ENCODE measurements at regions not wholly inside any gene's neighbourhood (a gene's known extent, or its start where the extent isn't known, plus 50 kb on each side); places are given as distances from the start of the nearest gene placed in this dataset.

GRCh38 chr18:47407736-47408135, 156.3 kb upstream of the SKOR2 start:
- H3K27ac ChIP-seq (ENCODE audit: low read depth in 1 of 3, low read length in 2 of 3): no peak overlapping the region
- H3K4me3 ChIP-seq (ENCODE audit: low read depth in 1 of 3, low read length in 3 of 3): no peak overlapping the region
- no peak for FAIRE-seq
- no peaks in the 10 kb centered on the region for H3K36me3 ChIP-seq (ENCODE audit: control insufficient read depth in 3 of 3, insufficient read depth in 2 of 3, low read depth in 1 of 3, low read length in 3 of 3)
- WGBS, 3 donors: 78 to 91% (median 90%) methylated on average over 2 of the region's 2 CpGs
- H3K27me3 ChIP-seq (ENCODE audit: control insufficient read depth in 3 of 3, insufficient read depth in 3 of 3, low read length in 3 of 3): peaks cover 0 to 3% (median 0%) of the 10 kb centered on the region in 3 donors
- no peak for DNase-seq
- H3K9me3 ChIP-seq (ENCODE audit: control insufficient read depth in 2 of 2, insufficient read depth in 1 of 2, low read depth in 1 of 2, low read length in 1 of 2): no peaks in the 10 kb centered on the region
- H3K4me1 ChIP-seq (ENCODE audit: control insufficient read depth in 3 of 3, insufficient read depth in 2 of 3, low read depth in 1 of 3, low read length in 2 of 3): no peaks in the 10 kb centered on the region

GRCh38 chr18:47404845-47405244, 153.4 kb upstream of the SKOR2 start:
- no peak overlapping the region for H3K4me3 ChIP-seq (ENCODE audit: low read depth in 1 of 3, low read length in 3 of 3)
- H3K36me3 ChIP-seq (ENCODE audit: control insufficient read depth in 3 of 3, insufficient read depth in 2 of 3, low read depth in 1 of 3, low read length in 3 of 3): no peaks in the 10 kb centered on the region
- FAIRE-seq (no peak), DNase-seq (no peak)
- no peak overlapping the region for H3K27ac ChIP-seq (ENCODE audit: low read depth in 1 of 3, low read length in 2 of 3)
- no peaks in the 10 kb centered on the region for H3K9me3 ChIP-seq (ENCODE audit: control insufficient read depth in 2 of 2, insufficient read depth in 1 of 2, low read depth in 1 of 2, low read length in 1 of 2)
- H3K4me1 ChIP-seq (ENCODE audit: control insufficient read depth in 3 of 3, insufficient read depth in 2 of 3, low read depth in 1 of 3, low read length in 2 of 3): no peaks in the 10 kb centered on the region
- H3K27me3 ChIP-seq (ENCODE audit: control insufficient read depth in 3 of 3, insufficient read depth in 3 of 3, low read length in 3 of 3): no peaks in the 10 kb centered on the region
- WGBS, 3 donors: 82 to 98% (median 84%) methylated on average over 3 of the region's 3 CpGs

- Histone ChIP-seq H3K9me3 (ENCODE audit: control insufficient read depth in 2 of 2, insufficient read depth in 1 of 2, low read depth in 1 of 2, low read length in 1 of 2) (no peaks in the 10 kb centered on the region), H3K36me3 (ENCODE audit: control insufficient read depth in 3 of 3, insufficient read depth in 2 of 3, low read depth in 1 of 3, low read length in 3 of 3) (no peaks in the 10 kb centered on the region), H3K4me1 (ENCODE audit: control insufficient read depth in 3 of 3, insufficient read depth in 2 of 3, low read depth in 1 of 3, low read length in 2 of 3) (no peaks in the 10 kb centered on the region), H3K27ac (ENCODE audit: low read depth in 1 of 3, low read length in 2 of 3) (no peak overlapping the region), H3K4me3 (ENCODE audit: low read depth in 1 of 3, low read length in 3 of 3) (no peak overlapping the region), H3K27me3 (ENCODE audit: control insufficient read depth in 3 of 3, insufficient read depth in 3 of 3, low read length in 3 of 3) (no peaks in the 10 kb centered on the region)
- 46 to 63% (median 51%) methylated on average over 3 of the region's 3 CpGs for WGBS, 3 donors
- DNase-seq: no peak
- no peak for FAIRE-seq
These were observed 152.5 kb upstream of the SKOR2 start for GRCh38 chr18:47403949-47404348.

- H3K27ac ChIP-seq (ENCODE audit: low read depth in 1 of 3, low read length in 2 of 3): no peak overlapping the region
- H3K4me3 ChIP-seq (ENCODE audit: low read depth in 1 of 3, low read length in 3 of 3): no peak overlapping the region
- FAIRE-seq (no peak), DNase-seq (no peak)
- H3K36me3 ChIP-seq (ENCODE audit: control insufficient read depth in 3 of 3, insufficient read depth in 2 of 3, low read depth in 1 of 3, low read length in 3 of 3): no peaks in the 10 kb centered on the region
- no peaks in the 10 kb centered on the region for H3K9me3 ChIP-seq (ENCODE audit: control insufficient read depth in 2 of 2, insufficient read depth in 1 of 2, low read depth in 1 of 2, low read length in 1 of 2)
- H3K4me1 ChIP-seq (ENCODE audit: control insufficient read depth in 3 of 3, insufficient read depth in 2 of 3, low read depth in 1 of 3, low read length in 2 of 3): no peaks in the 10 kb centered on the region
- no peaks in the 10 kb centered on the region for H3K27me3 ChIP-seq (ENCODE audit: control insufficient read depth in 3 of 3, insufficient read depth in 3 of 3, low read length in 3 of 3)
- WGBS, 3 donors: 55 to 62% (median 61%) methylated on average over 8 of the region's 8 CpGs
These were observed 151.9 kb upstream of the SKOR2 start for GRCh38 chr18:47403317-47403716.

- DNase-seq: no peak
- Histone ChIP-seq H3K4me3 (ENCODE audit: low read depth in 1 of 3, low read length in 3 of 3) (no peak overlapping the region), H3K36me3 (ENCODE audit: control insufficient read depth in 3 of 3, insufficient read depth in 2 of 3, low read depth in 1 of 3, low read length in 3 of 3) (no peaks in the 10 kb centered on the region), H3K9me3 (ENCODE audit: control insufficient read depth in 2 of 2, insufficient read depth in 1 of 2, low read depth in 1 of 2, low read length in 1 of 2) (peaks cover 0 to 7% of the 10 kb centered on the region in 2 donors), H3K4me1 (ENCODE audit: control insufficient read depth in 3 of 3, insufficient read depth in 2 of 3, low read depth in 1 of 3, low read length in 2 of 3) (no peaks in the 10 kb centered on the region), H3K27me3 (ENCODE audit: control insufficient read depth in 3 of 3, insufficient read depth in 3 of 3, low read length in 3 of 3) (no peaks in the 10 kb centered on the region), H3K27ac (ENCODE audit: low read depth in 1 of 3, low read length in 2 of 3) (no peak overlapping the region)
- no peak for FAIRE-seq
- 58 to 72% (median 63%) methylated on average over 1 of the region's 1 CpG for WGBS, 3 donors
These were observed 148.0 kb upstream of the SKOR2 start for GRCh38 chr18:47399475-47399874.

GRCh38 chr18:47397671-47398319, 146.3 kb upstream of the SKOR2 start:
- 34 to 50% (median 38%) methylated on average over 9 of the region's 9 CpGs for WGBS, 3 donors
- no peak overlapping the region for H3K27ac ChIP-seq (ENCODE audit: low read depth in 1 of 3, low read length in 2 of 3)
- no peaks in the 10 kb centered on the region for H3K27me3 ChIP-seq (ENCODE audit: control insufficient read depth in 3 of 3, insufficient read depth in 3 of 3, low read length in 3 of 3)
- H3K36me3 ChIP-seq (ENCODE audit: control insufficient read depth in 3 of 3, insufficient read depth in 2 of 3, low read depth in 1 of 3, low read length in 3 of 3): no peaks in the 10 kb centered on the region
- FAIRE-seq (no peak), DNase-seq (peak; percentile 12 to 13)
- H3K4me1 ChIP-seq (ENCODE audit: control insufficient read depth in 3 of 3, insufficient read depth in 2 of 3, low read depth in 1 of 3, low read length in 2 of 3): no peaks in the 10 kb centered on the region
- H3K9me3 ChIP-seq (ENCODE audit: control insufficient read depth in 2 of 2, insufficient read depth in 1 of 2, low read depth in 1 of 2, low read length in 1 of 2): peaks cover 0 to 7% of the 10 kb centered on the region in 2 donors
- no peak overlapping the region for H3K4me3 ChIP-seq (ENCODE audit: low read depth in 1 of 3, low read length in 3 of 3)

- no peaks in the 10 kb centered on the region for H3K9me3 ChIP-seq (ENCODE audit: control insufficient read depth in 2 of 2, insufficient read depth in 1 of 2, low read depth in 1 of 2, low read length in 1 of 2)
- DNase-seq: no peak
- no peak for FAIRE-seq
- H3K36me3 ChIP-seq (ENCODE audit: control insufficient read depth in 3 of 3, insufficient read depth in 2 of 3, low read depth in 1 of 3, low read length in 3 of 3): no peaks in the 10 kb centered on the region
- H3K4me3 ChIP-seq (ENCODE audit: low read depth in 1 of 3, low read length in 3 of 3): no peak overlapping the region
- H3K27ac ChIP-seq (ENCODE audit: low read depth in 1 of 3, low read length in 2 of 3): no peak overlapping the region
- H3K27me3 ChIP-seq (ENCODE audit: control insufficient read depth in 3 of 3, insufficient read depth in 3 of 3, low read length in 3 of 3): no peaks in the 10 kb centered on the region
- 78 to 94% (median 88%) methylated on average over 1 of the region's 1 CpG for WGBS, 3 donors
- no peaks in the 10 kb centered on the region for H3K4me1 ChIP-seq (ENCODE audit: control insufficient read depth in 3 of 3, insufficient read depth in 2 of 3, low read depth in 1 of 3, low read length in 2 of 3)
These were observed 140.2 kb upstream of the SKOR2 start for GRCh38 chr18:47391665-47392064.

GRCh38 chr18:47390410-47391024, 139.1 kb upstream of the SKOR2 start:
- DNase-seq (no peak), FAIRE-seq (no peak)
- Histone ChIP-seq H3K9me3 (ENCODE audit: control insufficient read depth in 2 of 2, insufficient read depth in 1 of 2, low read depth in 1 of 2, low read length in 1 of 2) (no peaks in the 10 kb centered on the region), H3K4me1 (ENCODE audit: control insufficient read depth in 3 of 3, insufficient read depth in 2 of 3, low read depth in 1 of 3, low read length in 2 of 3) (no peaks in the 10 kb centered on the region), H3K36me3 (ENCODE audit: control insufficient read depth in 3 of 3, insufficient read depth in 2 of 3, low read depth in 1 of 3, low read length in 3 of 3) (no peaks in the 10 kb centered on the region), H3K4me3 (ENCODE audit: low read depth in 1 of 3, low read length in 3 of 3) (no peak overlapping the region), H3K27ac (ENCODE audit: low read depth in 1 of 3, low read length in 2 of 3) (no peak overlapping the region), H3K27me3 (ENCODE audit: control insufficient read depth in 3 of 3, insufficient read depth in 3 of 3, low read length in 3 of 3) (no peaks in the 10 kb centered on the region)
- 33 to 41% (median 39%) methylated on average over 3 of the region's 3 CpGs for WGBS, 3 donors

GRCh38 chr18:47389210-47389609, 137.8 kb upstream of the SKOR2 start:
- Histone ChIP-seq H3K9me3 (ENCODE audit: control insufficient read depth in 2 of 2, insufficient read depth in 1 of 2, low read depth in 1 of 2, low read length in 1 of 2) (no peaks in the 10 kb centered on the region), H3K4me1 (ENCODE audit: control insufficient read depth in 3 of 3, insufficient read depth in 2 of 3, low read depth in 1 of 3, low read length in 2 of 3) (no peaks in the 10 kb centered on the region), H3K36me3 (ENCODE audit: control insufficient read depth in 3 of 3, insufficient read depth in 2 of 3, low read depth in 1 of 3, low read length in 3 of 3) (no peaks in the 10 kb centered on the region), H3K4me3 (ENCODE audit: low read depth in 1 of 3, low read length in 3 of 3) (no peak overlapping the region), H3K27me3 (ENCODE audit: control insufficient read depth in 3 of 3, insufficient read depth in 3 of 3, low read length in 3 of 3) (no peaks in the 10 kb centered on the region), H3K27ac (ENCODE audit: low read depth in 1 of 3, low read length in 2 of 3) (no peak overlapping the region)
- no peak for FAIRE-seq
- WGBS, 3 donors: 15 to 22% (median 19%) methylated on average over 2 of the region's 2 CpGs
- no peak for DNase-seq
